ENCODE measurements at regions not wholly inside any gene's neighbourhood (a gene's known extent, or its start where the extent isn't known, plus 50 kb on each side); places are given as distances from the start of the nearest gene placed in this dataset.
"Not testable (repeated sequence)": the region's sequence is repeated elsewhere in the genome, so short reads cannot be mapped to it uniquely, and the experiment has no call there.

DNA sequence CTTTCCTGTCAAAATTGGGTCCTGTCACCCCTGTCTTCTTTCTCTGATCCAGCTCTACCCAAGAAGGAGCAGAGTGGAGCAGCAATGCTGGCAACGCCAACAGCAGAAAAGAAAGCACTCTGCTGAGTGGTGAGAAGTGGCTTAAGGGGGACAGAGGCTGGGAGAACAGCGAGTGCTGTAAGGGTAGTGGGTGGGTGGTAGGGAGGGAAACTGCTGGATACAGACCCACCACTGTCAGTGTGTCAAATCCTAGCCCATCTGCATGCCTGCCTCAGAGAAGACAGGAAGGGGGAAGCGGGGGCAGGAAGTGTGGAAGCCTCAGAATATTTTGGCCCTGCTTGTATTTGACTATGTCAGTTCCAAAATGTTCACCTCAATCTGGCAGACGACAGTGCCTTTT, 170.4 kb upstream of the MAST4 start:
- no peak for DNase-seq

DNA sequence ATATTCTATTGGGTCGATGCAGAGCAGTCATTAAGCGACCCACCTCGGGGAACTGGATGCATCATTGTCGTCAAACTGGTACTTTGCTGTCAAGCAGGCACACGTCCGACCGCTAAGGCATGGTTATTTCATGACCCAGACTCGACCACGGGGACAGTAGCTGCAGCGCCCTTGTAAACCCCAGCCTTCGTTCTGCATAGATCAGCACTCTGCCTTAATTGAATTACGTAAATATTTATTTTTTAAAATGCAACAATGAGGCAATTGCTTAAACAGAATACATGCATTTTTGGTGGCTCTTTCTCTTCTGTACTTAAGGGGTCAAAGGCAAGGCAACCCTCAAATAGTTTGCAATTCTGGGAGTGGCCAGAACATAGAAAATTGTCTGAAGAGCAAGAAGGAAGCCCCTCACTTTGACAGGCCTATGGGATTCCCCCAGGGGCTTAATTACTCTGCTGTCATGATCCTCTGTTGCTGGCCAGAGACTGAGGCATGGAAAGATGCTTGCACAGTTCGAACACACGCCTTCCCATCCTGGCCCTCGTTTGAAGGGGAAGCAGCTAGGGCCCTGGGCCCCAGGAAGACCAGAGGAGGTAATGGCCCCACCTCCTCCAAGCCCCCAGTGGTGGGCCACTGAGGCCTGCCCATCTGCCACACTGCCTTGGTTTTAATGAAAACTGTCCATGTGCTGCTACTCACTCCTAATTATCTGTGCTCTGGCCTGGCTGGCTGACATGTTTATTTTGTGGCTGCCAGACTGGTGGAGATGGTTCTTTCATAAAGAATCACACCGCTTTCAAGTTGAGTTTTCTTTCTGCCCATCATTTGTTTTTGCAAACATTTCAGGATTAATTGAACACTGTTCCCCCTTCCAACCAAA, 169.7 kb upstream of the MAST4 start:
- no peak for DNase-seq

DNA sequence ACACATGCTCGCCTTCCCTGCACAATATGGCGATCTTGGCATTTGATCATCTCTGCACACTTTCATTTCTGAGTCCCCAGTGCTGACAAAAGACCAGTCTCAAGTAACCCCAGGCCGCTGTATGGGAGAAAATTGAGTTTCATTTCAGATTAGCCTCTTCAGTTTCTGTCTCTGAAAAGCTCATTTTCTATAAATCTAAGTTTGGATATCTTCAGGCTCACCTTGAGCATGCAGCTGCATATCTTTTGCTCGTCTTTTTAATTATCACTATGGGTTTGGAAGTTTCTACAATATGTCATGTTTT, 169.1 kb upstream of the MAST4 start:
- DNase-seq, result no peak

DNA sequence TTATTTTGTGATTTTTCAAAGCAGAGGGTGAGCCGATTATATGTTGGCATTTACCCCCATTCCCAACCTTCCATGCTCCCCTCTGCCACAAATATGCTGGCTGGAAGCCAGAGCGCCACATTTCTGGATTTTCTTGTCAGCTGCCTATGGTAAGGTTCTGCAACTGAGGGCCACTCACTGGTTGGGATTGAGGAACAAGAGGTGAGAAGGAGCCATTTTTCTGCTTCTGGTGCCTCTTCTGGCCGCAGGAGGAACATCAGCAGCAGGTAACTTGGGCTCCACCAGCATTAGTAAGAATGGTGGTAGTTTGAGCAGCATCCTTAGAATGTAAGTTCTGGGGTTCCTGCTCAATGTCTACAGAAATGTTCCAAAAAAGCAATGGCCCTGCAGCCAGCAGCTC, 159.5 kb upstream of the MAST4 start:
- DNase-seq, result peak; percentile 31

DNA sequence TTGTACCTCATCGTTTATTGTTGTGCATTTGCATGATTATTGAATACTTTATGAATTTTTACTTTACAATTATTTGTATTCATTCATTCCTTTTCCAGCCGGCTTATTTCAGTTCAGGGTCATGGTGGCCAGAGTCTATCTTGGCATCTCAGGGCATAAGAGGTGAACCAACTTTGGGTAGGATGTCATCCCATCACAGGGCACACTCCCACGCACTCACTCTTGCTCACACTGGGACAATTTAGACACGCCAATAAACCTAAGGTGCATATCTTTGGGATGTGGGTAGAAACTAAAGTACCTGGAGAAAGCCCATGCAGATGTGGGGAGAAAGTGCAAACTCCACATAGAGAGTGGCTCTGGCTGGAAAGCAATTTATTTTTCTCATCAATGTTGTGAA, 158.1 kb upstream of the MAST4 start:
- DNase-seq, result peak; percentile 34

DNA sequence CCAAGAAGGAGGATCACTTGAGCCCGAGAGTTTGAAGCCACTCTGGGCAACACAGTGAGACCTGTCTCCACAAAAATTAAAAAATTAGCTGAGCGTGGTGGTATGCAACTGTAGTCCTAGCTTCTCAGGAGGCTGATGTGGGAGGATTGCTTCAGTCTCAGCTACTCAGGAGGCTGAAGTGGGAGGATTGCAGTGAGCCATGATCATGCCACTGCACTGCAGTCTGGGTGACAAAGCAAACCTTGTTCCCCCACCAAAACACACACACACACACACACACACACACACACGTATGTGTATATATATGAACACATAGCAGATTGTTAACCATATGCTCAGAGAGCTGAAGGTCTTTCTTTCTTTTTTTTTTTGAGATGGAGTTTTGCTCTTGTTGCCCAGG, 157.5 kb upstream of the MAST4 start:
- peak; percentile 86 for DNase-seq

DNA sequence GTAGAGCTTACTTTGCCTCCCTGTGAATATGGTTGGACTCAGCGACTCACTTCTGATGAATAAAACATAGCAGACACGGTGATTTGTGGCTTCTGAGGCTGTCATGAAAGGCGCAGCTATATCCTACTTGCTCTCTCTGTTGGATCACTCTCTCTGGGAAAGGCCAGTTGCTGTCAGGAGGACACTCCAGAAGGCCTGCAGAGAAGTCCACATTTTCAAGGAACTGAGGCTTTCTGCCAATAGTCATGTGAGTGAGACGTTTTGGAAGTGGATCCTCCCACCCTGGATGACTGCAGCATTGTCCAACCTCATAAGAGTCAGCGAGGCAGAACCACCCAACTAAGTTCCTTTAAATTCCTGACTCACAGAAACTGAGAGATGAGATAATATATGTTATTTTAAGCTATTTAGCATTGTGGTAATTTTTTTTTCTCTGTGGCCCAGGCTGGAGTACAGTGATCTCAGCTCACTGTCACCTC, 156.0 kb upstream of the MAST4 start:
- peak; percentile 97 for DNase-seq

DNA sequence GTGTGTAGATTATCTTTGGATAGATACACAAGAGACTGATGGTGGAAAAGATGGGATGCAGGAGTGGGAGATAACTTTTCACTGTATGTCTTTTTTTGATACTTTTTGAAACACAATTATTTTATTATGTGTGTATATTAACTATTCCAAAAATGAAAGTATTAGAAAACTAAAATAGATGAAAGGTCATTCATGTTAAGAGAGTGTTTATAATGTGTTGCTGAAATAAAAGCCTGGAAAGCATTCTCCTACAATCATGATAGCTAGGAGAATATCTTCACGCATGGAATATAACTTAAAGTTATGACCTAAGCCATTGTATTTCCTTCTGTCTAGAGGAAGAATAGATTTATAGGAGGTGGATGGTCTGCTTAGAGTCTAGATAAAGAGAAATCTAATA, 154.8 kb upstream of the MAST4 start:
- no peak for DNase-seq

DNA sequence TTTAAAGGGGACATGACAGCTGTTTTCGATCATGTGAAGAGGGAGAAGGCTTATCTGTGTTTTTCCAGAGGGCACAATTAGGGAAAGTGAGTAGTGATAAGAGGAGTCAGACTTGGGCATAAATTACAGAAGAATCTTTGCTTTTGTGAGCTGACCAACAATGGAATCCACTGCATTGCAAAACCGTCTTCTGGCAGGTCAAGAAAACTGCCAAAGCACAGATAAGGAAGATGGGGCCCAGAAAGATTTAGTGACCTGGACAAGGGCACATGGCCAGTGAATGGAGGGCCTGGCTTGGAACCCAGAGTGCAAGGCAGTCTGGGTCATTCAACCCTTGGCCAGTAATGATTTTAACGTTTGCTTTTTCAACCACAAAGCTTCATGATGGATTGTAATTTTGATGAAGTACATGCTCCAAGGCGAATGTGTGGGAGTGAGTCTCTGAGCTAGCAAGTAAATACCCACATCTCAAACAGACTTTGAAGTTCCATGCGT, 153.2 kb upstream of the MAST4 start:
- DNase-seq, result peak; percentile 16

DNA sequence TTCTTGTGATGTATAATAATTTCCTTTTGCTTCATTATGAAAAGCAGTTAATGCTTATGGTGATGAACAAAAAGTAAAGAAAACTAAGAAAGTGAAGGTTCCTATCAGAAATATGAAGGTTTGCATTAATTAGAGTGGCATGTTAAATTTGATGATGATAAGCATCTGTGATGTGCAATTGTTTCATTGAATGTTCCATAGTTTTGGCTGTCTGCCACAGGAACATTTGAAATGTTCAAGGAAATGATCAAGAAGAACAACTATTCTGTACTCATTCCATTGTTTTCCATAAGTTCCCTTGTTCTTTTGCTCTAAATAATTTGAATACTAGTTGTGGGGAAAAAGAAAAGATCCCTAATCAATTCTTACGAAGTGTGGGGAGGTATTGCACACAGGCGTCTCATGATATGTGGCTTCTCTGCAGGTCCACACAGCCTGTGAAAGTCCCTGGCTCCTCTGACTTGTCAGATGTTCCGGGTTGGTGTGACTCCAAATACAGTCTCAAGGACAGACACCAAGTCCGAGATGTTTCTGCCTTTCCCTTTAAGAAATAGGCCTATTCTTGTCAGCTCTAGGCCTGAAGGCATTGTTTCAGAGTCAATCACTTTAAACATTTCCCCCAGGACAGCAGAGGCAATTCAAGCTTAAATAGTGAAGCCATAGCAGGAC, 152.6 kb upstream of the MAST4 start:
- no peak for DNase-seq

DNA sequence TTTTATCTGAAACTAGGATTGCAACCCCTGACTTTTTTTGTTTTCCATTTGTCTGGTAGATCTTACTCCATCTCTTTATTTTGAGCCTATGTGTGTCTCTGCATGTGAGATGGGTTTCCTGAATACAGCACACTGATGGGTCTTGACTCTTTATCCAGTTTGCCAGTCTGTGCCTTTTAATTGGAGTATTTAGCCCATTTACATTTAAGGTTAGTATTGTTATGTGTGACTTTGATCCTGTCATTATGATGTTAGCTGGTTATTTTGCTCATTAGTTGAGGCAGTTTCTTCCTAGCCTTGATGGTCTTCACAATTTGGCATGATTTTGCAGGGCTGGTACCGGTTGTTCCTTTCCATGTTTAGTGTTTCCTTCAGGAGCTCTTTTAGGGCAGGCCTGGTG, 148.1 kb upstream of the MAST4 start:
- not testable (repeated sequence) for DNase-seq

DNA sequence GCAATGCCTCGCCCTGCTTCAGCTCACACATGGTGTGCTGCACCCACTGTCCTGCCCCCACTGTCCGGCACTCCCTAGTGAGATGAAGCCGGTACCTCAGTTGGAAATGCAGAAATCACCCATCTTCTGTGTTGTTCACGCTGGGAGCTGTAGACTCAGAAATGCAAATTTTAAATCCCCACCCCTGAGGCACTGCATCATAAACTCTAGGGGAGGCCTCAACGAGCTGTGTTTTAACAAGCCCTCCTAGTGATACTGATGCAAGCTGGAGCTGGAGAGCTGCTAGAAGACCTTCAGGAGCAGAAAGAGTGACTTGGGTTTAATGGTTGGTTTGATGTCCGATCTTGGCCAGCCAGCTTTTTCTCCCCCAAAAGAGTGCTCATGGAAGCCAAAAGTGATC, 146.0 kb upstream of the MAST4 start:
- no peak for DNase-seq

DNA sequence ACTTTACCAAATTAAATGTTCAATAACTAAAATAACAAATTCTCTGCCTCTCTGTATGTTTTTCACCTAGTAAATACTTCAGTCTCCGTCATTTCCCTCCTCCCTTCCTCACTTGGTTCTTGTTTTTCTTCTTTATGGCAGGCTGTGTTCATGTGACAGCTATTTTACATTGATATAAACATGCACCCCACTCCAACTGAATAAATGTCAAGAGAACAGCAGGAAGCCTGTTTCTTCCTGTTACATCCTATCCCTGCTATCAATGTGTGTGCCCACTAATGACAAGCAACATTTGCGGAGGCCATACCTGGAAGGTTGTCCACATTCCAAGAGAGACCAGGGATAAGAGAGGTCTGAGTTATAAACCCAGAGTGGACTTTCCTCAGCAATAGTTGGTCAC, 145.2 kb upstream of the MAST4 start:
- no peak for DNase-seq

DNA sequence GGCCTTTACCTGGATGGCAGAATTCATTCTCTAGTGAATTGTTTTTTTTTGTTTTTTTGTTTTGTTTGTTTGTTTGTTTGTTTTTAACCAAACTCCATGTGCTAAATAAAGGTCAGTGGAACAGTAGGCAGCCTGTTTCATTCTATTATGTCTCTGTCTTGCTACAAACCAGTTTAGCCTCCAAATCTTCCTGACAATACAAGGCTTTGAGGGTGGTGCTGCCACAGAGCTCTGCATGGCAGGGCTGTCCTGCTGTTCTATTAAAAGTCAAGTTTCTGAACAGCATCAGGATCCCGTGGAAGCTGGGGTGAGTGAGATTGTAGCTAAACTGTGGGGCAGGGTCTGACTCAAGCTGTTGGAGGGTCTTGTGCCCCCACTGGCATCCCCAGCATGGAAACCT, 144.1 kb upstream of the MAST4 start:
- no peak for DNase-seq

DNA sequence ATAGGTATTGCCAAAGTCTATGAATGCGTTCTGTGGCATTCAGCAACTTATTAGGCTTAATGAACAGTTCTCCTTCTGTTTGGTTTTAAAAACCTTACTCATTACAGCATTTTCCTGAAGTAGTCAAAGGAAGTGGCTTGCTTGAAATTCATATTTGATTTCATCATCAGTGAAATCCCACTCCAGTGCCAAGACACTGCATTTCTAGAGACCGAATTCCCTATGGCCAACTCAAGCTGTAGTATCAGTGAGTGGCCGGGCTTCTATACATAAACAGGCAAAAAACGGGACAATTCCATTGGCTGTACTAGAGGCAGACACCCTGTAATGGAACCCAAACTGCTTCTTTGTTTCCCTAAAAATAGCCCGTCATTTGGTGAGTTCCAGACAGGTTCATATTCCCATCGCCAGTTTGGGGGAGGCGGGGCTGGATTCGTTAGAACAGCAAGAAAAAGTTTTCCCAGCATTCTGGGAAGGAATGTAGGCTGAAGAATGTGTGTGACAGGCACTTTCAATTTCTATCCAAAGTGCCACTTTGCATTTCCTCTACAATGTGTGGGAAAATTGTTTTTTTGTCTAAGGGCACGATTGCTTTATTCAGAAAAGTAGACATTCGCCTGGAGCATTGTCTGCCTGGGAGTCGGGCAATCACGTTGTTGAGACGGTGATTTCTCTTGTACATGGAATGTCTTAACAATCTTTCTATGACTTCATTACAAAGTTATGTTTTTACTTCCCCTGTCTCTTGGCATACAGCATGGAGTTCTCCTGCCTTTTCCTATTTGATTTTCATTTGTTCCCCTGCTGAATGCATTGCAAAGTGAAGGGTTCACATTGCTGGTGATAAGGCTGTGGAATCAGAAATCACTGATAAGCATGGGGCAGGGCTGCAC, 141.8 kb upstream of the MAST4 start:
- no peak for DNase-seq

DNA sequence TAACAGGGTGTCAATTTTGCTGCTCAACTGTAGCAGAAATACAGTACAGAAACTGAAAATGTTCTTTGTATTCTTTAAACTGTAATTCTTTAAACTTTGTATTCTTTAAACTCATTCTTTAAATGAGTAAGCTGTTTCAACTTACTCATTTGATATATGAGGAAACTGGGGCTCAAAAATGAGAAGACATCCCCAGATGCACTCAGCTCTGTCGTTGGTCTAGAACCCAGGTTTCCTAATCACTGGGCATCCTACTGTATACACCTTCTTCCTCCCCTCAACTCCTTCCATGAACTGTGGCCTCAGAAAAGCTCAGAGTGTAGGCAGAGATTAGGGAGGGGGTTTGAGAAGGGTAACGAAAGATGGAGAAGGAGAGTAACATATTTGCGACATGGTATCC, 136.5 kb upstream of the MAST4 start:
- no peak for DNase-seq

DNA sequence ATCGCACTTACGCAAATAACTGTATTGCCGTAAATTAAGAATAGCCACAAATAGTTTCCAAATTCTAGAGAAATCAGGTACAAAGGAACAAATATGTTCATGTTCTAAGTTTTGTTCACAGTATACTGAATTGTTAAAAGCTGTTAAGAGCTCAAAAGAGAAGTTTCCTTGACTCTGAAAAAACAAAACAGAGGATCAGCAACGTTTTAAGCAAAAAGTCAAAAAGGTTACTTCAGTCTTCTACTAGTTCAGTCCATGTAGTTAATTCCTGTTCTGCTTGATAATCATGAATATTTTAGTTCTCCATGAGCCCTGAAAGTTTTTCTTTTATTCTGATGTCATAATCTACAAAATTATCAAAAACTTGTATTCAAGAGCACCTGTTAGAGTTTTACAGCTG, 128.6 kb upstream of the MAST4 start:
- no peak for DNase-seq

DNA sequence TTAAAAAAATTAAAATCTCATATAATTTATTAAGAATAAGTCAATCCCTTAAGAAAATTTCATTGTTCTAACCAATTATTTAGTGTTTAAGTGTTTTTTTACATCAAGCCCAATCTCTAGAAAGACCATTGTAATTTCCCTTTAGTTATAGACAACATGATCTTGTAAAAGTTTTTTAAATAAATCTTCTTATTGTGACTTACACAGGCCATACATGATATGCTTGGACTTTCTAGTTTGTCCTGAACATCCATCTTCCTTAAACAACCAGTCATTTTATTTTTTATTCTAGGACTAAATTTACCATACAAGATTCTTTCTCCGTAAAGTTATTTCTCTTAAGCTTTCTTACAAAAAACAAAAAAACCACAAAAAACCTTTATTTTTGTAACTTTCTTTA, 126.5 kb upstream of the MAST4 start:
- no peak for DNase-seq

DNA sequence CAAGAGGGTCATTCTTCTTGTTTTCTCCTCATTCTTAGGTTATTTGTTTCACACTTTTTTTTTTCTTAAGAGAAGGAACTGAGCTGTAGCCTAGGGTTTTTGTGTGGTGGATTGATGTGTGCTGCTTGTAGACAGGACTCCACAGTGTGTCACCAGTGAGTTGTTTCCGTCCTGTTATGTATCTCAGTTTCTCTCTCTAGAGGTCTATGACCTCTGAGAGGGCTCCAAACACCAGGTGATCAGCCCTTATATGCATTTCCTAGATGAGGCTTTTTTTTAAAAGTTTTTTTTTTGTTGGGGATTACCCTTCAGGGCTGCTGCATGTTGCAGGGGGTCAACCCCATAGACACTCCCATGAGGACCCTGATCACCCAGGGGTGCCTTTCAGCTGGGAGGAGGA, 124.2 kb upstream of the MAST4 start:
- DNase-seq, result no peak

DNA sequence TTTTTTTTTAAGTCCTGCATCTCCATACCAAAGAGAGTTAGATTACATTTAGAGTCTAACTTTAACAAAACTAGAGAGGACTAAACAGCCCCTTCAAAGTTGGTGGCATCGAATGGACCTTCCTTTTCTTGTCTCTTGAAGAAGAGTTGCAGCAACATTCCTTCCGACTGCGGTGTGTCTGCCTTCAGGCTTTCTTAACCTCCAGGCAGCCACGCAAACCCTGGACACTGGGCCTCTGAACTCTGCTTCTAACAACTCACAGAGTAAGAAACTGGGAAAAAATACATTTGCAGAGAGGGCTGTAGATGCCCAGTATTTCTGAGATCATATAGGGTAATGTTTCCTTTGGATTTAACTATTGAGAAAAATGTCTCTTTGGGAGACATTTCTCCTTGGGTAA, 120.5 kb upstream of the MAST4 start:
- no peak for DNase-seq

DNA sequence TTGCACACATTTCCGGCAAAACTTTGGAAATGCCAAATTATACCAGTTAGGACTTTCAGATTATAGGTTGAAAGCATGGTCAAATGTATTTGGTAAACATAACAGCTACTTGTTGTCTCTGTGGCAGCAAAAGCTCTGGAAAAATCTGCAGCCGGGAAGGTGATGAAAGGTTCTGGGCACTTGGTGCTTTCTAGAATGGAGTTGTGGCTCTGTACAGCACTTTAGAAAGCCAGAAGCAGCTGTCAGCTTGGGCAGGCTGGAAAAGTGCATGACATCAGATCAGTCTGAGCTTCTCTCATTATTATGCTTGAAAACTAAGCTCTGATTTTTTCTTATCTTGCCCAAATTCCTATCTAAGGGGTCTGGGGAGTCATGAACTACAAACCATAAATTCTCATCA, 118.6 kb upstream of the MAST4 start:
- DNase-seq, result no peak

DNA sequence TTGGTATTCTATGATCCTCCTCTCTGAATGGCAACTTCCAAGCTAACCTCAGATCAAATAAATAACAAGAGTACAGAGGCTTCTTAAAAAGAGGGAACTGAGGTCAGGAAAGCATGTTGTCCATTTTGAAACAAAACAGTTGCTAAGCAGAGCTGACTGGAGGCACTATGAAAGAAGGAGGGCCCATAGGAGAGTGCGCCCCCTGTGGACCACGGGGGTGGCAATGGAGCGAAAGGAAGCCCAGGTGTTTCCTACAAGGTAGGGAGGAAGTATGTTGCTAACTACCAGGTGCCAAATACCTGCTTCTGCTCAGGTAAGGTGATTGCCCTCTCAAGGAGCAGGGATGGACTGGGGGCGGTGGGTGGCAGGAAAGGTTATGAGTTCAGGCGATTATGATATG, 101.8 kb upstream of the MAST4 start:
- no peak for DNase-seq

DNA sequence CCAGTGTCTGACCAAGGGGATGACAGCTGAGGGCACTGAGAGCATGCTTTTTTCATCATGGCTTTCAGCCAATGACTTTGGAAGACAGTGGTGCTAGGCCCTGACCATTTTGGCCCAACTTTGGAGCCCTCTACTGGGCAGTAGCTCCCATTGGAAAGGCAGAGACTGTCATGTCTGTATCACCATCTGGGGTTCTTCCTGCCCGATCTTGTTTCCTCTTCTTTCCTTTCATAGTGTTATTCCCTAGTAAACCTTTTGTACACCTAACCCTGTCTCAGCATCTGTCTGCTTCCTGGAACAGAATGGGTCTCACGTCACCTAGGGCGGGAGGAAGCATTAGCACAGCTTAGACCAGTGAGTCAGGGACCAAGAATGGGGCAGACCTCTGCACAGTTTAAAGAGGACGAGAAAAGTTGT, 97.4 kb upstream of the MAST4 start:
- DNase-seq, result peak; percentile 30
